HCT116 (cell line): ENCODE measurements at regions not wholly inside any gene's neighbourhood (a gene's known extent, or its start where the extent isn't known, plus 50 kb on each side); places are given as distances from the start of the nearest gene placed in this dataset.

Experiments used
- ATAC-seq: fragments of 200-7000 bp; cut with Tn5 transposase; 2 replicates; pipeline ENCODE4 v1.9.1; 2020; ENCODE audit warnings: mild to moderate bottlenecking, moderate library complexity
- BruUV-seq: library from RNA; stranded (reverse); fragments of 400-500 nt; replicated peaks from 2 replicates; lab custom pipeline; 2021; lab: Mats Ljungman, UMichigan
- CTCF ChIA-PET: fragments of 300-600 bp; sonication (Branson Sonifier 250); formaldehyde crosslinking; loops from one replicate; lab custom pipeline; 2021; ENCODE audit warnings: antibody characterized with exemption; lab: Charles Lee
- POLR2A ChIA-PET: fragments of 300-600, 350-600 bp; sonication (Branson Sonifier 250); formaldehyde crosslinking; loops from one replicate; lab custom pipeline; 2021; ENCODE audit warnings: antibody characterized with exemption; lab: Charles Lee
- RAD21 ChIA-PET, 2 experiments: fragments of 300-600 bp; sonication (Branson Sonifier 250); formaldehyde crosslinking; loops; one replicate each; lab custom pipeline; 2023; ENCODE audit warnings: low total read pairs in 2 of 2; ENCODE audit not compliant: uncharacterized antibody in 2 of 2, unreplicated experiment in 2 of 2, low non-redundant PET in 1 of 2; lab: Charles Lee
- DNase-seq: peaks from one replicate; pipeline ENCODE4 v3.0.0-alpha.2; 2010; ENCODE audit warnings: low read depth, low spot score
- H2AFZ ChIP-seq: fragments of 200-600 bp; shearing (Covaris generic), sonication (generic); 2 replicates; pipeline ENCODE4 v1.6.1; 2017; ENCODE audit warnings: low read depth, mixed run types, mixed read lengths, antibody characterized with exemption, low read length; ENCODE audit not compliant: poor library complexity, severe bottlenecking
- H3K27ac ChIP-seq: 2 replicates; pipeline ENCODE4 v1.5.1; 2012; ENCODE audit warnings: low read depth, low read length
- H3K27me3 ChIP-seq: fragments of 200-600 bp; sonication (generic); 2 replicates; pipeline ENCODE4 v1.6.1; 2016; ENCODE audit warnings: mixed run types, low read length, mixed read lengths; ENCODE audit not compliant: insufficient read depth
- H3K36me3 ChIP-seq, 2 experiments: fragments of 200-500 bp in 1 of 2; fragments of 200-600 bp in 1 of 2; sonication (Bioruptor generic) in 1 of 2; sonication (generic) in 1 of 2; 2 replicates each; pipeline versions ENCODE4 v1.5.1 to v1.6.1; 2014 to 2016; ENCODE audit warnings: low read length in 2 of 2, inconsistent platforms in 1 of 2, mixed read lengths in 1 of 2, mixed run types in 1 of 2; ENCODE audit not compliant: insufficient read depth in 2 of 2, control insufficient read depth in 1 of 2
- H3K4me1 ChIP-seq, 2 experiments: fragments of 200-600 bp in 1 of 2; sonication (generic) in 1 of 2; 2 replicates each; pipeline versions ENCODE4 v1.5.1 to v1.6.1; 2012 to 2017; ENCODE audit warnings: low read length in 2 of 2, inconsistent platforms in 1 of 2, mild to moderate bottlenecking in 1 of 2, mixed read lengths in 1 of 2, mixed run types in 1 of 2, moderate library complexity in 1 of 2; ENCODE audit not compliant: insufficient read depth in 2 of 2, control insufficient read depth in 1 of 2
- H3K4me2 ChIP-seq: fragments of 200-600 bp; sonication (generic); 2 replicates; pipeline ENCODE4 v1.6.1; 2017; ENCODE audit warnings: mixed run types, low read length, mixed read lengths
- H3K4me3 ChIP-seq, 2 experiments: fragments of 200-600 bp in 1 of 2; sonication (generic) in 1 of 2; replicated peaks in 1 of 2; 2 replicates each; pipeline ENCODE4 v1.5.1; 2011 to 2016; ENCODE audit warnings: low read length in 2 of 2, control low read depth in 1 of 2, low read depth in 1 of 2, mild to moderate bottlenecking in 1 of 2, mixed read lengths in 1 of 2, mixed run types in 1 of 2
- H3K79me2 ChIP-seq: fragments of 200-600 bp; sonication (generic); 2 replicates; pipeline ENCODE4 v1.6.1; 2017; ENCODE audit warnings: mild to moderate bottlenecking, mixed run types, low read length, moderate library complexity, mixed read lengths; ENCODE audit not compliant: insufficient read depth
- H3K9ac ChIP-seq: fragments of 200-600 bp; sonication (generic); 2 replicates; pipeline ENCODE4 v1.6.1; 2016; ENCODE audit warnings: low read length, mixed read lengths
- H3K9me2 ChIP-seq: fragments of 200-600 bp; sonication (generic), shearing (Covaris generic); 2 replicates; pipeline ENCODE4 v1.6.1; 2017; ENCODE audit warnings: mixed run types, mild to moderate bottlenecking, moderate library complexity; ENCODE audit not compliant: insufficient read depth
- H3K9me3 ChIP-seq, 2 experiments: fragments of 200-500 bp in 1 of 2; fragments of 200-600 bp in 1 of 2; sonication (Bioruptor generic) in 1 of 2; sonication (generic) in 1 of 2; 2 replicates each; pipeline ENCODE4 v1.6.1; 2014 to 2017; ENCODE audit warnings: low read length in 2 of 2, mixed read lengths in 2 of 2, inconsistent platforms in 1 of 2, low read depth in 1 of 2, mild to moderate bottlenecking in 1 of 2, mixed run types in 1 of 2, moderate library complexity in 1 of 2; ENCODE audit not compliant: control insufficient read depth in 1 of 2, insufficient read depth in 1 of 2
- H4K20me1 ChIP-seq: fragments of 200-600 bp; sonication (generic), shearing (Covaris generic); 2 replicates; pipeline ENCODE4 v1.6.1; 2017; ENCODE audit warnings: mixed run types, mild to moderate bottlenecking, moderate library complexity; ENCODE audit not compliant: insufficient read depth
- CBX3 ChIP-seq: IDR thresholded peaks from 2 replicates; pipeline ENCODE4 v1.6.1; 2012; ENCODE audit warnings: low read depth
- CEBPB ChIP-seq: IDR thresholded peaks from 2 replicates; pipeline ENCODE4 v1.6.1; 2012; ENCODE audit warnings: low read depth
- EGR1 ChIP-seq: IDR thresholded peaks from 2 replicates; pipeline ENCODE4 v1.6.1; 2012; ENCODE audit warnings: low read depth
- ELF1 ChIP-seq: IDR thresholded peaks from 2 replicates; pipeline ENCODE4 v1.6.1; 2012; ENCODE audit warnings: low read depth, borderline replicate concordance
- EZH2phosphoT487 ChIP-seq: fragments of 200-600 bp; IDR thresholded peaks from 2 replicates; pipeline ENCODE4 v1.6.1; 2018; ENCODE audit warnings: antibody characterized with exemption, borderline replicate concordance
- JUND ChIP-seq: IDR thresholded peaks from 2 replicates; pipeline ENCODE4 v1.6.1; 2012
- POLR2A ChIP-seq: IDR thresholded peaks from 2 replicates; pipeline ENCODE4 v1.7.0; 2011; ENCODE audit warnings: borderline replicate concordance; ENCODE audit not compliant: insufficient read depth, insufficient read length; ENCODE audit errors: extremely low read depth
- POLR2AphosphoS5 ChIP-seq: IDR thresholded peaks from 2 replicates; pipeline ENCODE4 v1.6.1; 2011; ENCODE audit warnings: mild to moderate bottlenecking, low read depth, low read length, moderate library complexity
- SIN3A ChIP-seq: IDR thresholded peaks from 2 replicates; pipeline ENCODE4 v1.6.1; 2012; ENCODE audit warnings: low read depth
- SP1 ChIP-seq: IDR thresholded peaks from 2 replicates; pipeline ENCODE4 v1.6.1; 2012; ENCODE audit warnings: low read depth
- SRF ChIP-seq: IDR thresholded peaks from 2 replicates; pipeline ENCODE4 v1.6.1; 2012; ENCODE audit warnings: low read depth
- TCF7L2 ChIP-seq: IDR thresholded peaks from 2 replicates; pipeline ENCODE4 v1.7.0; 2011; ENCODE audit warnings: borderline replicate concordance, inconsistent platforms; ENCODE audit not compliant: insufficient read depth, insufficient read length; ENCODE audit errors: extremely low read depth
- YY1 ChIP-seq: IDR thresholded peaks from 2 replicates; pipeline ENCODE4 v1.6.1; 2011; ENCODE audit warnings: low read length, low read depth, moderate library complexity, mild to moderate bottlenecking; ENCODE audit not compliant: insufficient replicate concordance; ENCODE audit errors: extremely low read depth
- ZFX ChIP-seq: fragments of 450-650 bp; IDR thresholded peaks from 2 replicates; pipeline ENCODE4 v1.6.1; 2017
- ZNF274 ChIP-seq: fragments of 200-500 bp; sonication (Bioruptor generic); IDR thresholded peaks from 2 replicates; pipeline ENCODE4 v1.6.1; 2014; ENCODE audit warnings: mild to moderate bottlenecking, low read depth, low read length, inconsistent platforms
- intact Hi-C: fragments of 100-400 bp; cut with micrococcal nuclease; formaldehyde crosslinking; loops from 2 replicates; pipeline ENCODE4 v1.10.0; 2022
- TF ChIP-seq, protein P1 (sequence below): IDR thresholded peaks from 2 replicates; pipeline ENCODE4 v1.6.1; 2012; ENCODE audit warnings: low read depth
- TF ChIP-seq, protein P2 (sequence below): IDR thresholded peaks from 2 replicates; pipeline ENCODE4 v1.6.1; 2011; ENCODE audit warnings: mild to moderate bottlenecking, low read length, moderate library complexity; ENCODE audit not compliant: insufficient replicate concordance; ENCODE audit errors: extremely low read depth
- TF ChIP-seq, protein P3 (sequence below), 3 experiments: fragments of 200-600 bp in 1 of 3; sonication (generic) in 1 of 3; IDR thresholded peaks in 2 of 3; conservative IDR thresholded peaks in 1 of 3; 2 replicates each; pipeline ENCODE4 v1.5.1; 2012 to 2017; ENCODE audit warnings: low read depth in 2 of 3, low read length in 2 of 3, antibody characterized with exemption in 1 of 3, borderline replicate concordance in 1 of 3, control low read depth in 1 of 3, mild to moderate bottlenecking in 1 of 3, mixed read lengths in 1 of 3, mixed run types in 1 of 3, moderate library complexity in 1 of 3; ENCODE audit not compliant: insufficient read depth in 1 of 3
- TF ChIP-seq, protein P4 (sequence below): IDR thresholded peaks from 2 replicates; pipeline ENCODE4 v1.6.1; 2012
- TF ChIP-seq, protein P5 (sequence below): IDR thresholded peaks from 2 replicates; pipeline ENCODE4 v1.6.1; 2012

DNA sequence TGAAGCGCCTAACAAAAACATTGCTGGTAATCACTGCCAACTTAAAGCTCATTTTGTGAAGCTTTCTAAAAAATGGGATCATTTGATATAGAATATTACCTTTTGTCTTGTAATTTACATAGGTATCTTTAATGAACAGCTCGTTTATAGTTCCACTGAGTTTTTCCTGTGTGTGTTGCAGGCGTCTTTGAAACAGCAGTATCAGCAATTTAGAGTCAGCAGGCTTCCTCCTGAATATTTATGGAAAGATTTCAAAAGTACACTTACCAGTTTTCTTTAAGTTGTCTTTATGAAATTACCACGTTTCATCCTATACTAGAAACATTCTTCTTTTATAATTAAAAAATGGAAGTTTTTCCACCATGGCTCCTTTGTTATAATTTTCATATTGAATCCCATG lies 140.3 kb upstream of the GRIN3A start:
- no peaks in the 10 kb centered on the region for H3K27me3 ChIP-seq
- no peak overlapping the region for H3K27ac ChIP-seq
- H3K9ac ChIP-seq = no peak overlapping the region
- intact Hi-C loops = no loop called here
- DNase-seq = no peak
- no peak for ATAC-seq
- no peaks in the 10 kb centered on the region for H3K9me2 ChIP-seq
- no peaks in the 10 kb centered on the region for H3K4me1 ChIP-seq
- CTCF ChIA-PET = no interaction called here
- TF ChIP-seq YY1 (no peak), EGR1 (no peak), ELF1 (no peak), POLR2AphosphoS5 (no peak), JUND (no peak), POLR2A (no peak), SIN3A (no peak), SP1 (no peak), TCF7L2 (no peak), ZFX (no peak), EZH2phosphoT487 (no peak), CEBPB (no peak), ZNF274 (no peak), CBX3 (no peak), SRF (no peak)
- TF ChIP-seq, protein P1, sequence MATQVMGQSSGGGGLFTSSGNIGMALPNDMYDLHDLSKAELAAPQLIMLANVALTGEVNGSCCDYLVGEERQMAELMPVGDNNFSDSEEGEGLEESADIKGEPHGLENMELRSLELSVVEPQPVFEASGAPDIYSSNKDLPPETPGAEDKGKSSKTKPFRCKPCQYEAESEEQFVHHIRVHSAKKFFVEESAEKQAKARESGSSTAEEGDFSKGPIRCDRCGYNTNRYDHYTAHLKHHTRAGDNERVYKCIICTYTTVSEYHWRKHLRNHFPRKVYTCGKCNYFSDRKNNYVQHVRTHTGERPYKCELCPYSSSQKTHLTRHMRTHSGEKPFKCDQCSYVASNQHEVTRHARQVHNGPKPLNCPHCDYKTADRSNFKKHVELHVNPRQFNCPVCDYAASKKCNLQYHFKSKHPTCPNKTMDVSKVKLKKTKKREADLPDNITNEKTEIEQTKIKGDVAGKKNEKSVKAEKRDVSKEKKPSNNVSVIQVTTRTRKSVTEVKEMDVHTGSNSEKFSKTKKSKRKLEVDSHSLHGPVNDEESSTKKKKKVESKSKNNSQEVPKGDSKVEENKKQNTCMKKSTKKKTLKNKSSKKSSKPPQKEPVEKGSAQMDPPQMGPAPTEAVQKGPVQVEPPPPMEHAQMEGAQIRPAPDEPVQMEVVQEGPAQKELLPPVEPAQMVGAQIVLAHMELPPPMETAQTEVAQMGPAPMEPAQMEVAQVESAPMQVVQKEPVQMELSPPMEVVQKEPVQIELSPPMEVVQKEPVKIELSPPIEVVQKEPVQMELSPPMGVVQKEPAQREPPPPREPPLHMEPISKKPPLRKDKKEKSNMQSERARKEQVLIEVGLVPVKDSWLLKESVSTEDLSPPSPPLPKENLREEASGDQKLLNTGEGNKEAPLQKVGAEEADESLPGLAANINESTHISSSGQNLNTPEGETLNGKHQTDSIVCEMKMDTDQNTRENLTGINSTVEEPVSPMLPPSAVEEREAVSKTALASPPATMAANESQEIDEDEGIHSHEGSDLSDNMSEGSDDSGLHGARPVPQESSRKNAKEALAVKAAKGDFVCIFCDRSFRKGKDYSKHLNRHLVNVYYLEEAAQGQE = no peak
- TF ChIP-seq, protein P2, sequence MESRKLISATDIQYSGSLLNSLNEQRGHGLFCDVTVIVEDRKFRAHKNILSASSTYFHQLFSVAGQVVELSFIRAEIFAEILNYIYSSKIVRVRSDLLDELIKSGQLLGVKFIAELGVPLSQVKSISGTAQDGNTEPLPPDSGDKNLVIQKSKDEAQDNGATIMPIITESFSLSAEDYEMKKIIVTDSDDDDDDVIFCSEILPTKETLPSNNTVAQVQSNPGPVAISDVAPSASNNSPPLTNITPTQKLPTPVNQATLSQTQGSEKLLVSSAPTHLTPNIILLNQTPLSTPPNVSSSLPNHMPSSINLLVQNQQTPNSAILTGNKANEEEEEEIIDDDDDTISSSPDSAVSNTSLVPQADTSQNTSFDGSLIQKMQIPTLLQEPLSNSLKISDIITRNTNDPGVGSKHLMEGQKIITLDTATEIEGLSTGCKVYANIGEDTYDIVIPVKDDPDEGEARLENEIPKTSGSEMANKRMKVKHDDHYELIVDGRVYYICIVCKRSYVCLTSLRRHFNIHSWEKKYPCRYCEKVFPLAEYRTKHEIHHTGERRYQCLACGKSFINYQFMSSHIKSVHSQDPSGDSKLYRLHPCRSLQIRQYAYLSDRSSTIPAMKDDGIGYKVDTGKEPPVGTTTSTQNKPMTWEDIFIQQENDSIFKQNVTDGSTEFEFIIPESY = no peak
- TF ChIP-seq, protein P3, sequence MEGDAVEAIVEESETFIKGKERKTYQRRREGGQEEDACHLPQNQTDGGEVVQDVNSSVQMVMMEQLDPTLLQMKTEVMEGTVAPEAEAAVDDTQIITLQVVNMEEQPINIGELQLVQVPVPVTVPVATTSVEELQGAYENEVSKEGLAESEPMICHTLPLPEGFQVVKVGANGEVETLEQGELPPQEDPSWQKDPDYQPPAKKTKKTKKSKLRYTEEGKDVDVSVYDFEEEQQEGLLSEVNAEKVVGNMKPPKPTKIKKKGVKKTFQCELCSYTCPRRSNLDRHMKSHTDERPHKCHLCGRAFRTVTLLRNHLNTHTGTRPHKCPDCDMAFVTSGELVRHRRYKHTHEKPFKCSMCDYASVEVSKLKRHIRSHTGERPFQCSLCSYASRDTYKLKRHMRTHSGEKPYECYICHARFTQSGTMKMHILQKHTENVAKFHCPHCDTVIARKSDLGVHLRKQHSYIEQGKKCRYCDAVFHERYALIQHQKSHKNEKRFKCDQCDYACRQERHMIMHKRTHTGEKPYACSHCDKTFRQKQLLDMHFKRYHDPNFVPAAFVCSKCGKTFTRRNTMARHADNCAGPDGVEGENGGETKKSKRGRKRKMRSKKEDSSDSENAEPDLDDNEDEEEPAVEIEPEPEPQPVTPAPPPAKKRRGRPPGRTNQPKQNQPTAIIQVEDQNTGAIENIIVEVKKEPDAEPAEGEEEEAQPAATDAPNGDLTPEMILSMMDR (IDR thresholded peaks at IDR 0.05 in 2 of 3, conservative IDR thresholded peaks at IDR 0.05 in 1 of 3; ENCODE audit: borderline replicate concordance in 1 of 3, insufficient read depth in 1 of 3, low read depth in 2 of 3, low read length in 2 of 3) = no peak
- TF ChIP-seq, protein P4, sequence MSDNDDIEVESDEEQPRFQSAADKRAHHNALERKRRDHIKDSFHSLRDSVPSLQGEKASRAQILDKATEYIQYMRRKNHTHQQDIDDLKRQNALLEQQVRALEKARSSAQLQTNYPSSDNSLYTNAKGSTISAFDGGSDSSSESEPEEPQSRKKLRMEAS = no peak
- TF ChIP-seq, protein P5, sequence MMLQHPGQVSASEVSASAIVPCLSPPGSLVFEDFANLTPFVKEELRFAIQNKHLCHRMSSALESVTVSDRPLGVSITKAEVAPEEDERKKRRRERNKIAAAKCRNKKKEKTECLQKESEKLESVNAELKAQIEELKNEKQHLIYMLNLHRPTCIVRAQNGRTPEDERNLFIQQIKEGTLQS = no peak
- H3K4me2 ChIP-seq = no peak overlapping the region
- POLR2A ChIA-PET = no interaction called here
- H3K4me3 ChIP-seq = no peak overlapping the region
- no peaks in the 10 kb centered on the region for H4K20me1 ChIP-seq
- H3K9me3 ChIP-seq = no peaks in the 10 kb centered on the region
- BruUV-seq = no TSS peak
- H3K79me2 ChIP-seq = no peaks in the 10 kb centered on the region
- H2AFZ ChIP-seq = no peak overlapping the region
- RAD21 ChIA-PET = no interaction called here
- no peaks in the 10 kb centered on the region for H3K36me3 ChIP-seq
